ENCODE measurements at regions not wholly inside any gene's neighbourhood (a gene's known extent, or its start where the extent isn't known, plus 50 kb on each side); places are given as distances from the start of the nearest gene placed in this dataset.

GRCh38 chr5:5702934-5703333 lies 280.5 kb downstream of the ICE1 start:
- Histone ChIP-seq H3K27me3 (ENCODE audit: control insufficient read depth, insufficient read depth, low read length) (no peaks in the 10 kb centered on the region), H3K4me3 (ENCODE audit: low read length) (no peak overlapping the region), H3K4me1 (ENCODE audit: control insufficient read depth, insufficient read depth, low read length) (no peaks in the 10 kb centered on the region), H3K9ac (ENCODE audit: low read depth, low read length) (no peak overlapping the region), H3K36me3 (ENCODE audit: insufficient read depth, low read length) (no peaks in the 10 kb centered on the region), H3K9me3 (replicated peaks; ENCODE audit: low read length) (no peaks in the 10 kb centered on the region), H3K4me2 (ENCODE audit: low read length) (no peak overlapping the region)

- Histone ChIP-seq H3K36me3 (ENCODE audit: insufficient read depth, low read length) (no peaks in the 10 kb centered on the region), H3K27me3 (ENCODE audit: control insufficient read depth, insufficient read depth, low read length) (no peaks in the 10 kb centered on the region), H3K4me2 (ENCODE audit: low read length) (no peak overlapping the region), H3K9ac (ENCODE audit: low read depth, low read length) (no peak overlapping the region), H3K4me1 (ENCODE audit: control insufficient read depth, insufficient read depth, low read length) (no peaks in the 10 kb centered on the region), H3K9me3 (replicated peaks; ENCODE audit: low read length) (no peaks in the 10 kb centered on the region), H3K4me3 (ENCODE audit: low read length) (no peak overlapping the region)
Measured at GRCh38 chr5:5700549-5700948, 278.1 kb downstream of the ICE1 start.

- Histone ChIP-seq H3K4me3 (ENCODE audit: low read length) (no peak overlapping the region), H3K4me2 (ENCODE audit: low read length) (no peak overlapping the region), H3K4me1 (ENCODE audit: control insufficient read depth, insufficient read depth, low read length) (no peaks in the 10 kb centered on the region)
Measured at GRCh38 chr5:5699062-5699461, 276.6 kb downstream of the ICE1 start.

GRCh38 chr5:5695266-5695665 lies 272.8 kb downstream of the ICE1 start:
- Histone ChIP-seq H3K36me3 (ENCODE audit: insufficient read depth, low read length) (no peaks in the 10 kb centered on the region), H3K4me2 (ENCODE audit: low read length) (no peak overlapping the region), H3K4me3 (ENCODE audit: low read length) (no peak overlapping the region), H3K9me3 (replicated peaks; ENCODE audit: low read length) (peaks cover 5% of the 10 kb centered on the region), H3K4me1 (ENCODE audit: control insufficient read depth, insufficient read depth, low read length) (no peaks in the 10 kb centered on the region), H3K27me3 (ENCODE audit: control insufficient read depth, insufficient read depth, low read length) (no peaks in the 10 kb centered on the region), H3K9ac (ENCODE audit: low read depth, low read length) (no peak overlapping the region)

More at GRCh38 chr5:5699062-5699461, 276.6 kb downstream of the ICE1 start:
- Histone ChIP-seq H3K36me3 (ENCODE audit: insufficient read depth, low read length) (no peaks in the 10 kb centered on the region), H3K9ac (ENCODE audit: low read depth, low read length) (no peak overlapping the region), H3K9me3 (replicated peaks; ENCODE audit: low read length) (no peaks in the 10 kb centered on the region), H3K27me3 (ENCODE audit: control insufficient read depth, insufficient read depth, low read length) (no peaks in the 10 kb centered on the region)

- H3K27me3 ChIP-seq (ENCODE audit: control insufficient read depth, insufficient read depth, low read length): no peaks in the 10 kb centered on the region
- H3K9me3 ChIP-seq (replicated peaks; ENCODE audit: low read length): peaks cover 17% of the 10 kb centered on the region
- no peak overlapping the region for H3K4me3 ChIP-seq (ENCODE audit: low read length)
- H3K4me1 ChIP-seq (ENCODE audit: control insufficient read depth, insufficient read depth, low read length): no peaks in the 10 kb centered on the region
- H3K9ac ChIP-seq (ENCODE audit: low read depth, low read length): no peak overlapping the region
- H3K36me3 ChIP-seq (ENCODE audit: insufficient read depth, low read length): no peaks in the 10 kb centered on the region
- no peak overlapping the region for H3K4me2 ChIP-seq (ENCODE audit: low read length)
Measured at GRCh38 chr5:5688925-5689310, 266.4 kb downstream of the ICE1 start.

GRCh38 chr5:5688194-5688924 lies 265.9 kb downstream of the ICE1 start:
- no peak overlapping the region for H3K4me2 ChIP-seq (ENCODE audit: low read length)
- no peaks in the 10 kb centered on the region for H3K36me3 ChIP-seq (ENCODE audit: insufficient read depth, low read length)
- no peak overlapping the region for H3K4me3 ChIP-seq (ENCODE audit: low read length)
- no peaks in the 10 kb centered on the region for H3K4me1 ChIP-seq (ENCODE audit: control insufficient read depth, insufficient read depth, low read length)
- H3K9ac ChIP-seq (ENCODE audit: low read depth, low read length): no peak overlapping the region
- peaks cover 17% of the 10 kb centered on the region for H3K9me3 ChIP-seq (replicated peaks; ENCODE audit: low read length)
- no peaks in the 10 kb centered on the region for H3K27me3 ChIP-seq (ENCODE audit: control insufficient read depth, insufficient read depth, low read length)

GRCh38 chr5:5687113-5687512 lies 264.6 kb downstream of the ICE1 start:
- Histone ChIP-seq H3K27me3 (ENCODE audit: control insufficient read depth, insufficient read depth, low read length) (no peaks in the 10 kb centered on the region), H3K36me3 (ENCODE audit: insufficient read depth, low read length) (no peaks in the 10 kb centered on the region), H3K9ac (ENCODE audit: low read depth, low read length) (no peak overlapping the region), H3K4me1 (ENCODE audit: control insufficient read depth, insufficient read depth, low read length) (no peaks in the 10 kb centered on the region), H3K4me3 (ENCODE audit: low read length) (no peak overlapping the region), H3K4me2 (ENCODE audit: low read length) (no peak overlapping the region), H3K9me3 (replicated peaks; ENCODE audit: low read length) (peaks cover 22% of the 10 kb centered on the region)

GRCh38 chr5:5686356-5686755 lies 263.9 kb downstream of the ICE1 start:
- no peaks in the 10 kb centered on the region for H3K36me3 ChIP-seq (ENCODE audit: insufficient read depth, low read length)
- no peak overlapping the region for H3K4me3 ChIP-seq (ENCODE audit: low read length)
- no peak overlapping the region for H3K9ac ChIP-seq (ENCODE audit: low read depth, low read length)
- peaks cover 22% of the 10 kb centered on the region for H3K9me3 ChIP-seq (replicated peaks; ENCODE audit: low read length)
- H3K4me2 ChIP-seq (ENCODE audit: low read length): no peak overlapping the region
- no peaks in the 10 kb centered on the region for H3K27me3 ChIP-seq (ENCODE audit: control insufficient read depth, insufficient read depth, low read length)
- H3K4me1 ChIP-seq (ENCODE audit: control insufficient read depth, insufficient read depth, low read length): no peaks in the 10 kb centered on the region

- peaks cover 18% of the 10 kb centered on the region for H3K9me3 ChIP-seq (replicated peaks; ENCODE audit: low read length)
- no peak overlapping the region for H3K4me3 ChIP-seq (ENCODE audit: low read length)
- no peak overlapping the region for H3K4me2 ChIP-seq (ENCODE audit: low read length)
- no peaks in the 10 kb centered on the region for H3K27me3 ChIP-seq (ENCODE audit: control insufficient read depth, insufficient read depth, low read length)
- no peaks in the 10 kb centered on the region for H3K4me1 ChIP-seq (ENCODE audit: control insufficient read depth, insufficient read depth, low read length)
- H3K9ac ChIP-seq (ENCODE audit: low read depth, low read length): no peak overlapping the region
- H3K36me3 ChIP-seq (ENCODE audit: insufficient read depth, low read length): no peaks in the 10 kb centered on the region
Measured at GRCh38 chr5:5685737-5686136, 263.3 kb downstream of the ICE1 start.

GRCh38 chr5:5683174-5683573 lies 260.7 kb downstream of the ICE1 start:
- no peak overlapping the region for H3K4me2 ChIP-seq (ENCODE audit: low read length)
- no peaks in the 10 kb centered on the region for H3K4me1 ChIP-seq (ENCODE audit: control insufficient read depth, insufficient read depth, low read length)
- H3K27me3 ChIP-seq (ENCODE audit: control insufficient read depth, insufficient read depth, low read length): no peaks in the 10 kb centered on the region
- H3K9me3 ChIP-seq (replicated peaks; ENCODE audit: low read length): peaks cover 12% of the 10 kb centered on the region
- H3K36me3 ChIP-seq (ENCODE audit: insufficient read depth, low read length): no peaks in the 10 kb centered on the region
- no peak overlapping the region for H3K4me3 ChIP-seq (ENCODE audit: low read length)
- H3K9ac ChIP-seq (ENCODE audit: low read depth, low read length): no peak overlapping the region

- Histone ChIP-seq H3K4me2 (ENCODE audit: low read length) (no peak overlapping the region), H3K9ac (ENCODE audit: low read depth, low read length) (no peak overlapping the region), H3K9me3 (replicated peaks; ENCODE audit: low read length) (peaks cover 10% of the 10 kb centered on the region), H3K4me3 (ENCODE audit: low read length) (no peak overlapping the region), H3K27me3 (ENCODE audit: control insufficient read depth, insufficient read depth, low read length) (no peaks in the 10 kb centered on the region), H3K4me1 (ENCODE audit: control insufficient read depth, insufficient read depth, low read length) (no peaks in the 10 kb centered on the region), H3K36me3 (ENCODE audit: insufficient read depth, low read length) (no peaks in the 10 kb centered on the region)
Measured at GRCh38 chr5:5678909-5679308, 256.4 kb downstream of the ICE1 start.

- Histone ChIP-seq H3K4me1 (ENCODE audit: control insufficient read depth, insufficient read depth, low read length) (no peaks in the 10 kb centered on the region), H3K4me3 (ENCODE audit: low read length) (no peak overlapping the region), H3K27me3 (ENCODE audit: control insufficient read depth, insufficient read depth, low read length) (no peaks in the 10 kb centered on the region), H3K4me2 (ENCODE audit: low read length) (no peak overlapping the region), H3K9ac (ENCODE audit: low read depth, low read length) (no peak overlapping the region), H3K9me3 (replicated peaks; ENCODE audit: low read length) (peaks cover 5% of the 10 kb centered on the region), H3K36me3 (ENCODE audit: insufficient read depth, low read length) (no peaks in the 10 kb centered on the region)
Measured at GRCh38 chr5:5677738-5678137, 255.3 kb downstream of the ICE1 start.
